ENCODE measurements at regions not wholly inside any gene's neighbourhood (a gene's known extent, or its start where the extent isn't known, plus 50 kb on each side); places are given as distances from the start of the nearest gene placed in this dataset.

DNA sequence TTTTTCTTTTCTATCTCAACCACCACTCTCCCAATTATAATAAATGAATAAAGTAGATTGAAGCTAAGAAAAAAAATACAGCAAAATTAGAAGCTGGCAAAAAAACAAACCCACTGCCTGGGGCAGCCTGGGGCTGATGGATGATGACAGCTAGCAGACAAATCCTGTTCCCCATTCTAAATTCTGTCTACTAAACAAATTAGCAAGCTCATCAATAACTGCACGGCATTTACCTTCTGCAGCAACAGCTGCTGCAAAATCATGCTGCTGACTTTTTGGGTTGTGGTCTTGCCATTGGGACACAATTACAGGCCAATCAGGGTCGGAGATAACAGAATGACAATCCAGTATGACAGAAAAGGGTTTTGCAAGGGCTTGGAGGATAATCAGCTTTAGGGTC, 443.6 kb upstream of the SOX5 start:
- DNase-seq (ENCODE audit: low read depth, low spot score), result no peak
- Histone ChIP-seq H3K9ac (ENCODE audit: control insufficient read depth, extremely low read depth, insufficient read depth, low read length) (no peak overlapping the region), H3K4me1 (ENCODE audit: control insufficient read depth, extremely low read depth, insufficient read depth, low read length) (no peaks in the 10 kb centered on the region), H3K4me3 (ENCODE audit: control insufficient read depth in 2 of 3, extremely low read depth in 1 of 3, insufficient read depth in 2 of 3, low read depth in 1 of 3, low read length in 3 of 3) (no peak overlapping the region), H2AFZ (ENCODE audit: control insufficient read depth, low read length) (no peak overlapping the region), H3K27ac (ENCODE audit: control insufficient read depth, insufficient read depth, low read length) (no peak overlapping the region), H3K79me2 (ENCODE audit: control insufficient read depth, insufficient read depth, low read length) (no peaks in the 10 kb centered on the region), H3K36me3 (ENCODE audit: control insufficient read depth in 2 of 2, extremely low read depth in 1 of 2, insufficient read depth in 2 of 2, low read length in 2 of 2) (no peaks in the 10 kb centered on the region), H4K20me1 (ENCODE audit: control insufficient read depth, extremely low read depth, insufficient read depth, low read length) (no peaks in the 10 kb centered on the region), H3K27me3 (ENCODE audit: control insufficient read depth, extremely low read depth, insufficient read depth, low read length) (no peaks in the 10 kb centered on the region), H3K9me3 (ENCODE audit: control insufficient read depth, low read depth, low read length) (no peaks in the 10 kb centered on the region), H3K9me1 (ENCODE audit: control insufficient read depth, extremely low read depth, insufficient read depth, low read length) (no peaks in the 10 kb centered on the region), H3K4me2 (ENCODE audit: control insufficient read depth, extremely low read depth, insufficient read depth, low read depth, low read length) (no peak overlapping the region)
- dilution Hi-C loops (cut with MboI; ENCODE audit: extremely low pct_ligation_motif_present, low sequenced_read_pairs), result no loop called here
- TF ChIP-seq, protein P1, sequence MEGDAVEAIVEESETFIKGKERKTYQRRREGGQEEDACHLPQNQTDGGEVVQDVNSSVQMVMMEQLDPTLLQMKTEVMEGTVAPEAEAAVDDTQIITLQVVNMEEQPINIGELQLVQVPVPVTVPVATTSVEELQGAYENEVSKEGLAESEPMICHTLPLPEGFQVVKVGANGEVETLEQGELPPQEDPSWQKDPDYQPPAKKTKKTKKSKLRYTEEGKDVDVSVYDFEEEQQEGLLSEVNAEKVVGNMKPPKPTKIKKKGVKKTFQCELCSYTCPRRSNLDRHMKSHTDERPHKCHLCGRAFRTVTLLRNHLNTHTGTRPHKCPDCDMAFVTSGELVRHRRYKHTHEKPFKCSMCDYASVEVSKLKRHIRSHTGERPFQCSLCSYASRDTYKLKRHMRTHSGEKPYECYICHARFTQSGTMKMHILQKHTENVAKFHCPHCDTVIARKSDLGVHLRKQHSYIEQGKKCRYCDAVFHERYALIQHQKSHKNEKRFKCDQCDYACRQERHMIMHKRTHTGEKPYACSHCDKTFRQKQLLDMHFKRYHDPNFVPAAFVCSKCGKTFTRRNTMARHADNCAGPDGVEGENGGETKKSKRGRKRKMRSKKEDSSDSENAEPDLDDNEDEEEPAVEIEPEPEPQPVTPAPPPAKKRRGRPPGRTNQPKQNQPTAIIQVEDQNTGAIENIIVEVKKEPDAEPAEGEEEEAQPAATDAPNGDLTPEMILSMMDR (optimal IDR thresholded peaks at IDR 0.05 in 1 of 3, IDR thresholded peaks at IDR 0.05 in 1 of 3, conservative IDR thresholded peaks at IDR 0.05 in 1 of 3; ENCODE audit: extremely low read depth in 1 of 3, insufficient read depth in 2 of 3, low read length in 3 of 3), result no peak
- TF ChIP-seq EZH2 (IDR thresholded peaks at IDR 0.05; ENCODE audit: low read length), result no peak
- FAIRE-seq, result no peak

DNA sequence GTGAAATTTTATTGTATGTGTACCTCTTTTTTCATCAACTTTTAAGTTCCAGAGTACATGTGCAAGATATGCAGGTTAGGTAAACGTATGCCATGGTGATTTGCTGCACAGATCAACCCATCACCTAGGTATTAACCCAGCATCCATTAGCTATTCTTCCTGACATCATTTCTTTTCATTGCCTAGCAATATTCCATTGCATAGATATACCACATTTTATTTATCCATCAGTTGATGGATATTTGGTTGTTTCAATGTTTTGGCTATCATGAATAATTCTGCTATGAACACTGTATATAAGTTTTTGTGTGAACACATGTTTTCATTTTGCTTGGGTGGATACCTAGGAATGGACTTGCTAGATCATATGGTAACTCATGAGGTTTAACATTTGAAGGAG, 439.9 kb upstream of the SOX5 start:
- no peak for FAIRE-seq
- Histone ChIP-seq H3K4me1 (ENCODE audit: control insufficient read depth, extremely low read depth, insufficient read depth, low read length) (no peaks in the 10 kb centered on the region), H3K79me2 (ENCODE audit: control insufficient read depth, insufficient read depth, low read length) (no peaks in the 10 kb centered on the region), H3K4me2 (ENCODE audit: control insufficient read depth, extremely low read depth, insufficient read depth, low read depth, low read length) (no peak overlapping the region), H3K27ac (ENCODE audit: control insufficient read depth, insufficient read depth, low read length) (no peak overlapping the region), H3K27me3 (ENCODE audit: control insufficient read depth, extremely low read depth, insufficient read depth, low read length) (no peaks in the 10 kb centered on the region), H2AFZ (ENCODE audit: control insufficient read depth, low read length) (no peak overlapping the region), H4K20me1 (ENCODE audit: control insufficient read depth, extremely low read depth, insufficient read depth, low read length) (no peaks in the 10 kb centered on the region), H3K9me1 (ENCODE audit: control insufficient read depth, extremely low read depth, insufficient read depth, low read length) (no peaks in the 10 kb centered on the region), H3K36me3 (ENCODE audit: control insufficient read depth in 2 of 2, extremely low read depth in 1 of 2, insufficient read depth in 2 of 2, low read length in 2 of 2) (no peaks in the 10 kb centered on the region), H3K4me3 (ENCODE audit: control insufficient read depth in 2 of 3, extremely low read depth in 1 of 3, insufficient read depth in 2 of 3, low read depth in 1 of 3, low read length in 3 of 3) (no peak overlapping the region), H3K9me3 (ENCODE audit: control insufficient read depth, low read depth, low read length) (no peaks in the 10 kb centered on the region), H3K9ac (ENCODE audit: control insufficient read depth, extremely low read depth, insufficient read depth, low read length) (no peak overlapping the region)
- no peak for DNase-seq (ENCODE audit: low read depth, low spot score)
- dilution Hi-C loops (cut with MboI; ENCODE audit: extremely low pct_ligation_motif_present, low sequenced_read_pairs), result no loop called here
- TF ChIP-seq EZH2 (IDR thresholded peaks at IDR 0.05; ENCODE audit: low read length), result no peak
- TF ChIP-seq, protein P1 (optimal IDR thresholded peaks at IDR 0.05 in 1 of 3, IDR thresholded peaks at IDR 0.05 in 1 of 3, conservative IDR thresholded peaks at IDR 0.05 in 1 of 3; ENCODE audit: extremely low read depth in 1 of 3, insufficient read depth in 2 of 3, low read length in 3 of 3), result no peak

All from keratinocyte (primary cell).